ENCODE measurements at regions not wholly inside any gene's neighbourhood (a gene's known extent, or its start where the extent isn't known, plus 50 kb on each side); places are given as distances from the start of the nearest gene placed in this dataset.

GRCh38 chr21:25273959-25274358 lies 333.3 kb downstream of the MRPL39 start:
- TF ChIP-seq CTCF (IDR thresholded peaks at IDR 0.05) (no peak), POLR2AphosphoS5 (IDR thresholded peaks at IDR 0.05) (no peak), POLR2A (IDR thresholded peaks at IDR 0.05) (no peak)
